ENCODE measurements at regions not wholly inside any gene's neighbourhood (a gene's known extent, or its start where the extent isn't known, plus 50 kb on each side); places are given as distances from the start of the nearest gene placed in this dataset.

DNA sequence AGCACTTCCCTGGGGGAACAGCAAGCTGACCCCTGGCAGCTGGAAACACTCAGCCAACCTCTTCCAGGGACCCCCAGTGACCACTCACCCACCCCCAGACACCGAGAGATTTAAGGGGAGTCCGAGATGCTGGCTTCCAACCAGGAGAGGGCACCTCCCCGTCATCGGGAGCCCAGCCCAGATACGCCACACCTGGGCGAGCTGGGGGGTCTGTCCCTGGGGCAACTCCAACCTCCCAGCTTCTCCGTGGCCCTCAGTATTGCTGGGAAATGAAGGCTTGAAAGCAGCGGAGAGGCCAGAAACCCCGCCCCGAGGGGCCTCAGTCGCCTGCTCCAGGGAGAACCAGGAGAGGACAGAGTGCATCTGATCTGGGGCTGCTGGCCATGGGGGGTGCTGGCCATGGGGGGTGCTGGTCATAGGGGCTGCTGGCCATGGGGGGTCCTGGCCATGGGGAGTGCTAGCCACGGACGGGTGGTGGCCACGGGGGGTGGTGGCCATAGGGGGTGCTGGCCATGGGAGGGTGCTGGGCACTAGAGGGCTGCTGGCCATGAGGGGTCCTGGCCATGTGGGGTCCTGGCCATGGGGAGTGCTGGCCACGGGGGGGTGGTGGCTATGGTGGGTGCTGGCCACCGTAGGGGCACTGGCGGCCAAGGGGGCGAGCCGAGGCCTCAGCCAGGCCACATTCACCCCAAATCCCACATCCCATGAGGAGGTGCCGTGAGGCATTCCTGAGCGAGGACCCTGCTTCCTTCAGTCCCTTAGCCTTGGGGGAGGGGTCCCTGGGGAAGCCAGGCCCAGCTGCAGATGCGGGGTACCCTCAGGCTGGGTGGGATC, 61.5 kb upstream of the TTC34 start:
- Histone ChIP-seq H3K9ac (no peak overlapping the region), H3K79me2 (no peaks in the 10 kb centered on the region), H3K27ac (no peak overlapping the region), H3K4me2 (ENCODE audit: low read length) (no peak overlapping the region), H3K9me3 (ENCODE audit: control insufficient read depth, low read length) (no peaks in the 10 kb centered on the region), H3K4me3 (ENCODE audit: low read depth, low read length) (no peak overlapping the region), H3K36me3 (ENCODE audit: control insufficient read depth, insufficient read depth, low read length) (no peaks in the 10 kb centered on the region), H3K4me1 (no peaks in the 10 kb centered on the region), H3K27me3 (ENCODE audit: control insufficient read depth, insufficient read depth, low read length) (peaks cover 6% of the 10 kb centered on the region), H2AFZ (no peak overlapping the region)
- TF ChIP-seq, protein P1, sequence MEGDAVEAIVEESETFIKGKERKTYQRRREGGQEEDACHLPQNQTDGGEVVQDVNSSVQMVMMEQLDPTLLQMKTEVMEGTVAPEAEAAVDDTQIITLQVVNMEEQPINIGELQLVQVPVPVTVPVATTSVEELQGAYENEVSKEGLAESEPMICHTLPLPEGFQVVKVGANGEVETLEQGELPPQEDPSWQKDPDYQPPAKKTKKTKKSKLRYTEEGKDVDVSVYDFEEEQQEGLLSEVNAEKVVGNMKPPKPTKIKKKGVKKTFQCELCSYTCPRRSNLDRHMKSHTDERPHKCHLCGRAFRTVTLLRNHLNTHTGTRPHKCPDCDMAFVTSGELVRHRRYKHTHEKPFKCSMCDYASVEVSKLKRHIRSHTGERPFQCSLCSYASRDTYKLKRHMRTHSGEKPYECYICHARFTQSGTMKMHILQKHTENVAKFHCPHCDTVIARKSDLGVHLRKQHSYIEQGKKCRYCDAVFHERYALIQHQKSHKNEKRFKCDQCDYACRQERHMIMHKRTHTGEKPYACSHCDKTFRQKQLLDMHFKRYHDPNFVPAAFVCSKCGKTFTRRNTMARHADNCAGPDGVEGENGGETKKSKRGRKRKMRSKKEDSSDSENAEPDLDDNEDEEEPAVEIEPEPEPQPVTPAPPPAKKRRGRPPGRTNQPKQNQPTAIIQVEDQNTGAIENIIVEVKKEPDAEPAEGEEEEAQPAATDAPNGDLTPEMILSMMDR (IDR thresholded peaks at IDR 0.05), result no peak

DNA sequence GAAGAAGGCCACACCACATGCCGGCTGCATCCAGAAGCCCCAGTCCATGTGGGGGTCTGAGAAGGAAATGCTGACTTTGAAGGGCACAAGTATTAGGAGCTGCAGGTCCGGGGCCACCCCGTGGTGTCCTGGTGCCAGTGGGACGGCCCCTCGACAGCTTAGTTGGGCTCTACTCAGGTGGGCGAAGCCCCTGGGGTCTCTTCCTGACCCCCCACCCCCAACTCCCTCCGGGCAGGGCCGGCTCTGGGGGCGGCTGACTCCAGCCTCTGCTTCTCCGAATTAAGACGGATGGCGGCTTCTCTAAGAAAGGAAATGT, 62.1 kb upstream of the TTC34 start:
- Histone ChIP-seq H3K4me3 (ENCODE audit: low read depth, low read length) (no peak overlapping the region), H3K9ac (no peak overlapping the region), H3K36me3 (ENCODE audit: control insufficient read depth, insufficient read depth, low read length) (no peaks in the 10 kb centered on the region), H2AFZ (no peak overlapping the region), H3K4me2 (ENCODE audit: low read length) (no peak overlapping the region), H3K27ac (no peak overlapping the region), H3K4me1 (no peaks in the 10 kb centered on the region), H3K9me3 (ENCODE audit: control insufficient read depth, low read length) (no peaks in the 10 kb centered on the region), H3K27me3 (ENCODE audit: control insufficient read depth, insufficient read depth, low read length) (peaks cover 6% of the 10 kb centered on the region), H3K79me2 (no peaks in the 10 kb centered on the region)
- TF ChIP-seq, protein P1 (IDR thresholded peaks at IDR 0.05), result no peak

DNA sequence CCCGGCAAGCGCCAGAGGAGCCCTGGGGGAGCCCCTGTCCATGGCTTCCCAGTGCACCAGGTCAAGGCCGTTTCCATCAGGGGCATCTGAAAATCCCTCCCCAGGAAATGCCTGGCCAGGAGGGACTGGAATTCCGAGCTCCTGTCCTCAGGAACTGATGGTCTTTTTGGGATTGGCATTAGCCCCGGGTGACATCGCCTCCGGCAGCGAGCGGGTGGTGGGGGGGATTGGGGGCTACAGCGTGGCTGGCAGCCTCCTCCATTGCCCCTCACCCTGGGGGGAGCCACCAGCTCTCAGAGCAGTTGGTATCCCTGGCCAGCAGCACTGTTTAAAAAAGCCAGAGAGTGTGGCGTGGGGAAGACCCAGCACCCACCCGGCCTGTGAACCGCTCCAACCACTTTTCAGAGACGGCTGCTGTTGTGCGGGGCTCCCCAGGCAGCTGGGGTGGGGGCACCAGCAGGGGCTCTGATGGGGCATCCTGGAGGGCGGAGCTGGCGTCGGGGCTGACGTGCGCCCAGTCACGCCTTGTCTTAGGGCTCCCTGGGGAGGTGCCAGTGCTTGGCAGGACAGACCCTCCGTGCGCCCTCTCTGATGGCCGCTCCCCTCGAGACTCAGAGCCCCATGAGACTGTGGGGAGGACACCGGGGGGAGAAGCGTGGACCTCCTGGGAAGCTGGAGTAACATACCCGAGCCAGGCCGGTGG, 62.9 kb upstream of the TTC34 start:
- Histone ChIP-seq H3K27ac (no peak overlapping the region), H3K27me3 (ENCODE audit: control insufficient read depth, insufficient read depth, low read length) (peaks cover 6% of the 10 kb centered on the region), H3K4me1 (no peaks in the 10 kb centered on the region), H3K9me3 (ENCODE audit: control insufficient read depth, low read length) (no peaks in the 10 kb centered on the region), H3K79me2 (no peaks in the 10 kb centered on the region), H3K36me3 (ENCODE audit: control insufficient read depth, insufficient read depth, low read length) (no peaks in the 10 kb centered on the region), H3K9ac (no peak overlapping the region), H3K4me2 (ENCODE audit: low read length) (no peak overlapping the region), H3K4me3 (ENCODE audit: low read depth, low read length) (no peak overlapping the region), H2AFZ (no peak overlapping the region)
- TF ChIP-seq, protein P1 (IDR thresholded peaks at IDR 0.05), result no peak

DNA sequence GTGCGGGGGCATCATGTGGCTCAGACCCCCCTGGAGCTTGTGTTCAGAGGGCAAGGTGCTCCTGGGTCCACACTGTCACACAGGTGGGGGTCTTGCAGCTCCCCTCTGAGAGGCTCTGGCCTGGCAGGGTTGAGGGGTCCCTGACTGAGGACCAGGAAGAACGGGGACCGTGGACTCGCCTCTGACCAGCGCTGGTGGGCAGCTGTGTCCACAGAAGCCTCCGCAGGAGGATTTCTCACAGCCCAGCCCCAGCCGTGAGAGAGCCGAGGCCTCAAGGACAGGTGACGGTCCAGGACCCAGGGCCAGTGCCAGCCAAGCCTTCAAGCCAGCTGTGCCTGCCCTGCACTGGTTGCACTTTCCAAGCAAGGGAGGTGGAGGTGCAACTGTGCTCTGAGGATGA, 63.5 kb upstream of the TTC34 start:
- H3K4me1 ChIP-seq, result no peaks in the 10 kb centered on the region
- no peak overlapping the region for H2AFZ ChIP-seq
- TF ChIP-seq, protein P1 (IDR thresholded peaks at IDR 0.05), result no peak
- peaks cover 6% of the 10 kb centered on the region for H3K27me3 ChIP-seq (ENCODE audit: control insufficient read depth, insufficient read depth, low read length)
- H3K27ac ChIP-seq, result no peak overlapping the region
- H3K36me3 ChIP-seq (ENCODE audit: control insufficient read depth, insufficient read depth, low read length), result no peaks in the 10 kb centered on the region
- H3K4me3 ChIP-seq (ENCODE audit: low read depth, low read length), result no peak overlapping the region
- no peak overlapping the region for H3K4me2 ChIP-seq (ENCODE audit: low read length)
- no peaks in the 10 kb centered on the region for H3K9me3 ChIP-seq (ENCODE audit: control insufficient read depth, low read length)
- no peaks in the 10 kb centered on the region for H3K79me2 ChIP-seq
- H3K9ac ChIP-seq, result no peak overlapping the region
